Thyroid gland (tissue), 4 donors: ENCODE measurements at regions not wholly inside any gene's neighbourhood (a gene's known extent, or its start where the extent isn't known, plus 50 kb on each side); places are given as distances from the start of the nearest gene placed in this dataset.

ENCODE experiments used
- CTCF ChIP-seq, 6 experiments: fragments of 200-600 bp in 3 of 6; fragments of 450-650 bp in 3 of 6; sonication (generic) in 3 of 6; IDR thresholded peaks; one replicate each; pipeline ENCODE4 v1.5.1; 2016 to 2019; ENCODE audit warnings: antibody characterized with exemption in 6 of 6, mild to moderate bottlenecking in 2 of 6, inconsistent platforms in 1 of 6, moderate library complexity in 1 of 6
- POLR2A ChIP-seq, 2 donors: fragments of 450-650 bp; IDR thresholded peaks; one replicate each; pipeline ENCODE4 v1.6.1; 2017; ENCODE audit warnings: antibody characterized with exemption in 2 of 2, mild to moderate bottlenecking in 2 of 2, moderate library complexity in 1 of 2

- TF ChIP-seq CTCF (IDR thresholded peaks at IDR 0.05) = no peak
- TF ChIP-seq POLR2A (IDR thresholded peaks at IDR 0.05) = no peak
Measured at GRCh38 chr1:178574345-178574744, 61.4 kb downstream of the TEX35 start.
